Testis (tissue), 2 donors: ENCODE measurements at regions not wholly inside any gene's neighbourhood (a gene's known extent, or its start where the extent isn't known, plus 50 kb on each side); places are given as distances from the start of the nearest gene placed in this dataset.

ENCODE experiments used
- POLR2A ChIP-seq: fragments of 450-650 bp; IDR thresholded peaks from one replicate; pipeline ENCODE4 v1.6.1; 2017; ENCODE audit warnings: antibody characterized with exemption, mild to moderate bottlenecking, moderate library complexity
- TF ChIP-seq, protein P1 (sequence below), 3 experiments: fragments of 450-650 bp in 2 of 3; fragments of 200-600 bp in 1 of 3; sonication (generic) in 1 of 3; IDR thresholded peaks; one replicate each; pipeline ENCODE4 v1.5.1; 2016 to 2019; ENCODE audit warnings: antibody characterized with exemption in 3 of 3, mild to moderate bottlenecking in 2 of 3, moderate library complexity in 1 of 3

DNA sequence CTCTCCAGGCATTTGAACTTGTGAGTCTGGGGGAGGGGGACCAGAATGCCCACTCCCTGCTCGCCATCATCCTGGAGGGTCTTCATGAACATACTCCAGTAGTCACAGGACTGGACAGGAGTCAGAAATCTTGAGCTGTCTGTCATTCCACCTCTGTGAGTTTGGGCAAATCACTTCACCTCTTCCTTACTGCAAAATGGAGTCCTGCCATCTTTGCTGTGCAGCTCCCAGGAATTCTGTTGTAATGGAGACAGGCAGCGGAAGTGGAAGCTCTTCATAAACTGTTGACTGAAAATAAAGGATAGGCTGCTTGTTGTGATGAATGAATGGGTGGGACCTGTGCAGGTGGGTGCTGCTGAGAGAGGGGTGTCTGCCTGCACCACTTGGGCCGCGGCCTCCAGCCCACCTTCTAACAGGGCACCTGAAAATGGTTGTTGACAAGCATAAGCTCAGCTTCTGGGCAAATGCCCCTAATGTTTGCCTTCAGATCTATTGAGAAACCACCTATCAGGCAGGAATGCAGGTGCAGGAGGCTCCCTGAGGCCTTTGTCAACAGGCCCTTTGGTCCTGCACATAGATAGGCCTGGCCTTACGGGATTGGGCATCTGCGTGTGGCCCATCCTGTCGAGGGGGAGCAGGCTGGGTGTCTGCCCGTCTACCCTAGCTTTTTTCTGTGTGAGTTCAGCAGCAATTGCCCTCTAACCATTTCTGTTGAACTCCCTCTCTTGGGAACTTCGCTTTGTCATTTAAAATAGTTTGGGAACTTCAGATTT, 321.0 kb downstream of the RPS6KC1 start:
- TF ChIP-seq, protein P1, sequence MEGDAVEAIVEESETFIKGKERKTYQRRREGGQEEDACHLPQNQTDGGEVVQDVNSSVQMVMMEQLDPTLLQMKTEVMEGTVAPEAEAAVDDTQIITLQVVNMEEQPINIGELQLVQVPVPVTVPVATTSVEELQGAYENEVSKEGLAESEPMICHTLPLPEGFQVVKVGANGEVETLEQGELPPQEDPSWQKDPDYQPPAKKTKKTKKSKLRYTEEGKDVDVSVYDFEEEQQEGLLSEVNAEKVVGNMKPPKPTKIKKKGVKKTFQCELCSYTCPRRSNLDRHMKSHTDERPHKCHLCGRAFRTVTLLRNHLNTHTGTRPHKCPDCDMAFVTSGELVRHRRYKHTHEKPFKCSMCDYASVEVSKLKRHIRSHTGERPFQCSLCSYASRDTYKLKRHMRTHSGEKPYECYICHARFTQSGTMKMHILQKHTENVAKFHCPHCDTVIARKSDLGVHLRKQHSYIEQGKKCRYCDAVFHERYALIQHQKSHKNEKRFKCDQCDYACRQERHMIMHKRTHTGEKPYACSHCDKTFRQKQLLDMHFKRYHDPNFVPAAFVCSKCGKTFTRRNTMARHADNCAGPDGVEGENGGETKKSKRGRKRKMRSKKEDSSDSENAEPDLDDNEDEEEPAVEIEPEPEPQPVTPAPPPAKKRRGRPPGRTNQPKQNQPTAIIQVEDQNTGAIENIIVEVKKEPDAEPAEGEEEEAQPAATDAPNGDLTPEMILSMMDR (IDR thresholded peaks at IDR 0.05) = no peak
- no peak for TF ChIP-seq POLR2A
